Amygdala (tissue), 56 donors: ENCODE measurements at regions not wholly inside any gene's neighbourhood (a gene's known extent, or its start where the extent isn't known, plus 50 kb on each side); places are given as distances from the start of the nearest gene placed in this dataset.
"Not testable (repeated sequence)": the region's sequence is repeated elsewhere in the genome, so short reads cannot be mapped to it uniquely, and the experiment has no call there.

Source experiments
- DNase-seq, 56 donors: peaks; one replicate each; lab custom pipeline; 2025; lab: John Stamatoyannopoulos, UW

DNA sequence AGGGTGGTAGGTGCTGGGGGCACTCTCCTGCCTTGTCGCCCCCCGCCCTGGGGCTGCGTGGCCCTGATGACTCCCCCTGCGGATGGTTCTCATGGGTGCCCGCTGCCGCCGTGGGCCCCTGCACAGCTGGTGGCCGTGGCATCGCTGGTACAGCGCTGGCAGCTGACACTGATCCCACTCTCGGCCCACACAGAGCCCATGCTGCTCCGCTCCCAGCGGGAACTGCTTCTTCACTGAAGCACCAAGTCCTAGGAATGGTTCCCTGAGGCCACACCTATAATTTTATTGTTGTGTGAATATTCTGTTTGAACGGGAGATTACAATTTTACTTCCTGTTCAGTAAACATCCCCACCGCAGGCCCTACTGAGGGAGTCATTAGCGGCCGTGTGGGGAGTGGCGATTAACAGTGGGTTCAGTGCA lies 138.6 kb upstream of the NKX1-1 start:
- no peak for DNase-seq

DNA sequence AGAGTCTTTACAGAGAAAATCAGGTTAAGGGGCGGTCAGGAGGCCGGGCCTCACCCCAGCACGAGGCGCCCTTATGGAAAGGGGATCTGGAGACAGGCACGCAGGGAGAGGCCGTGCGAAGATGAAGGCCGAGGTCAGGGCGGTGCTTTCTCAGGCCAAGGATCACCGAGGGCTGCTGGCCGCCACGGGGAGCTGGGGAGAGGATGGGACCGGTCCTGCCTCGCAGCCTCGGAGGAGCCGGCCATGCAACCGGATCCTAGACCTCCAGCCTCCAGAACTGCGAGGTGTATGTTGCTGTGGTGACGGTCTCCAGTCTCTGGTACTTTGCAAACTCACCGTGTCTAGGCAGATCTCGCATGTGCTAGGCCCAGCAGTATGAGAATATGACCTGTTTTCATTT lies 138.2 kb upstream of the NKX1-1 start:
- DNase-seq = not testable (repeated sequence)

DNA sequence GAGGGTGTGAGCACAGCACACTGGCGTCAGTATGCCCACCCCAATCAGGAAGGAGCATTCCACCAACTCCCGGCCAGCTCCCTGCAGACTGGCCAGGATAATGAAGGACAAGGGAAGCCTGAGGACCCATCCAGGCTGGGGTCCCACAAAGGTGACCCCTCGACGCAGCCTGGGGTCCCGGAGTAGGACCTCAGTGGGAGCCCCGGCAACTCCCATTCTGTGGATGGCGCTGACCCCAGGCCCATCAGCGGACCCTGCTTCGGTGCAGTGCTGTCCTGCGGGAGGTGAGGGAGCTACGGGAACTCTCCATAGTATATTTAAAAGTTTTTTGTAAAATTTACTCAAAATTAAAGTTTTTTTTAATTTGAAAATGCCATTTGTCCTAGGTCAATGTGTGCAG lies 137.7 kb upstream of the NKX1-1 start:
- DNase-seq = no peak

DNA sequence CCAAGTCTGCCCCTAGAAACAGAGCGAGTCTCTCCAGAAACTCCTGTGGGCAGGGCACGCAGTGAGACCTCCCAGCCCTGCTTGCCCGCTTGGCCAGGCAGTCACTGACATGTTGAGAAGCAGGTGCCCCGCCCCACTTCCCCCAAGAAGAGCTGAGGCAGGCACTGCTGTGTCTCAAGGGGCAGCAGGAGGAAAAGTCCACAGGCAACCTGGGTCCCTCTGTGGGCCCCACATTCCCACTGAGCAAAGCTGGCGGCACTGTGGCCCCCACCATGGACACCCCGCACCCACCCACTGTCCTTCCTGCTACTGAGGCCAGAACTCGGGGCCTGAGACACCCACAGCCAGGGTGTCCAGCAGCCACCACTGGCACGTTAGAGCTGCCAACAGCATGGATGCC lies 137.3 kb upstream of the NKX1-1 start:
- DNase-seq = no peak

DNA sequence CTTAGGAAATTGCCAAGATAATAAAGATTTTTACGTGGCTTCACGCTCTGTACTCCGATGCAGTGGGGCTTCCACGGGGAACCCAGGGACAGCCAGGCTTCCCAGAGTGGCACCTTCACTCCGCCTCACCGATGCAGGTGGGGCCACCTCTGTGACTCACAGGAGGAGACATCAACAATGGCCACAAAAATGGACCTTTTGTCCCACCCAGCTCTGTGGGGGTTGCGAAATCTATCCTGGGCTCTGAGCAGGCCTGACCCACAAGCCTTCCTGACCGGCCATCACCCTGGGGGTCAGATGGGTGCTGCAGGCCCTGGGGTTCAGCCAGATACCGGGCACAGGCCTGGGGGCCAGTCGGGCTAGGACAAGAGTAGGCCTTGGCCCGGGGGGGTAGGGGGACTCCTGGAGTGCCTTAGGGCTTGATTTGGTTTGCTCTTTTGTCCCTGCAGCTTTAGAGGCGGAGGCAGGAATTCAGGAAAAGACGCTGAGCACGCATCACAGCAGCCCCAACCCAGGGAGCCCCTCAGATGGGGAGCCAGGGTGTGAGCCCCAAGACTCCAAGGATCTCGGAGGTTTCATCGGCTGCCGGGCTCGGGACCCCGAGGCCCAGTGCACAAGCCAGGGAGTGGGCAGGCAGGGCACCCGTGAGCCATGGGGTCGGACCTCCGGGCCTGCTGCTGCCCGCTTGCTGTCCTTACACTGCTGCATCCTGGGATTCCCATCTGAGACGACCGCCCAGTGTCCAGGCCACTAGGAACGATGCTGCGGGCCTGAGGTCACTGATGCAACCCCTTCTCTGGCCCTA lies 136.5 kb upstream of the NKX1-1 start:
- no peak for DNase-seq

DNA sequence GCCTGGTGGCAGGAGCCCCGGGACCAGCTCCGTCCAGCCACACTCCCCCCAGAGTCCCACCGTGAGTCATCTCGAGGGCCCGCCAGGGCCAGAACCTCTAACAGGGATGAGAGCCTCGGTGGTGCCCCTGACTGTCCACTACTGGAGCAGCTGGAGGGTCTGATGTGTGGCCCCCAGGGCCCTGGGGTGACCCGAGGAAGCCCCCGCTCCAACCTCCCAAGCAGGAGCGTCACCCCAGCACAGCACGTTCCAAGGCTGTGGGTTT lies 135.9 kb upstream of the NKX1-1 start:
- no peak for DNase-seq

DNA sequence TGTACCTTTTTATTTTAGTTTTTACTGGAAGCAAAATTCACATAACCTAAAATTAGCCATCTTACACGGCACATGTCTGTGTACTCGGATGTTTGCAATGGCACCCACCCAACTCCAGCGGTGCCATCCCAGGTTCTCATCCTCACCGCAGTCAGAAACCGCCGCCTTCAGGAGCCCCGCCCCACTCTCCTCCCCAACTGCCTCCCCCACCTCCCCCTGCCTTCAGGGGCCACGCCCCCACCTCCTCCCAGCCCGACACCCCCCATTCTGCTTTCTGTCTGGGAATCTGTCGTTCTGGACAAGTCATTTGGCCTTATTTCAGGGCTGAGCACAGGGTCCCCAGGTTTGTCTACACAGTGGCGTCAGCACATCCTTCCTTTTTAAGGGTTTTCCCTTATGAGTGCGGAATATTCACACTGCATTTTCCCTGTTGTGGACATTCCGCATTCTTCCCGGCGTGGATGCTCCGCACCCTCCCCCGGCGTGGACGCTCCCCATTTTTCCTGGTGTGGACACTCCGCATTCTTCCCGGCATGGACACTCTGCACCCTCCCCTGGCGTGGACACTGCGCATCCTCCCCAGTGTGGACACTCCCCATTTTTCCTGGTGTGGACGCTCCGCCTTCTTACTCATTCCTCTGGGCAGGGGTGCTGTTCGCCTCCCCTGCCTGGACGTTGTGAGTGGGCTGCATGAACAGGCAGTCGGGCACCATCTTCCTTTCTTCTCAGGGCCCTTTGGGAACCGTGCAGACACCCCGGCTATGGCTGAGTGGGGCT lies 135.4 kb upstream of the NKX1-1 start:
- DNase-seq = no peak

DNA sequence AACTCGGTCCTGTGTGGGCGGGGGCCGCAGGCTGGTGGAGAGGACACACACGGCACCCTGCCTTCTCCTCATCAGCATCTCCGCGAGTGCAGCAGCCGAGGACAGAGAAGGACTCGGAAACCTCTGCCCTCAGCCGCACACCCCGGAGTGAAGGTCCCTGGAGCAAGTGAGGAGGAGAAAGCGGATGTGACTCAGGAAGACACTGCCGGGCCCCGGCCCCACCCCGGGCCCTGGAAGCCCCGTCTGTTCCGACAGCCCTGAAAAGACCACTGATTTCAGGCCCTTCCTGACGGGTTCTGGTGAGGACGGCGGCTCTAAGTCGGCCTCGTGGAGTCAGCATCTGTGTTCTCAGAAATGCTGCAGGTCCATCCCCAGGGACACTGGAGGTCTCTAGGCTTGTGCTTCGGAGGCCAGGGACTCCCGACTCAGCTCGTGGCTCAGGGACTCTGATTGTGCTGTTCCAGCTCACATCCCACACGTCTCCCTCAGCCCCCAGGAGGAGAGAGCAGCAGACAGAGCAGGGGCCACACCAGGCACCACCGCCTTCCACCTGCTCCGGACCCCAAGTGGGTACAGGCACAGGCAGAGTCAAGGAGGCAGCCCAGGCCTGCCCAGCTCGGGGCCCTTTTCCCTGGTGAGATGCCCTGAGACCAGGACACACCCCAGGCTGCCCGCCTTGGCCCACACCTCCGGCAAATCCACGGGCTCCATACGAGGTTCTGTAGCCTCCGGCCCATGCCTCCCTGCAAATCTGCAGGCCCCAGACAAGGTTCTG lies 134.5 kb upstream of the NKX1-1 start:
- no peak for DNase-seq

DNA sequence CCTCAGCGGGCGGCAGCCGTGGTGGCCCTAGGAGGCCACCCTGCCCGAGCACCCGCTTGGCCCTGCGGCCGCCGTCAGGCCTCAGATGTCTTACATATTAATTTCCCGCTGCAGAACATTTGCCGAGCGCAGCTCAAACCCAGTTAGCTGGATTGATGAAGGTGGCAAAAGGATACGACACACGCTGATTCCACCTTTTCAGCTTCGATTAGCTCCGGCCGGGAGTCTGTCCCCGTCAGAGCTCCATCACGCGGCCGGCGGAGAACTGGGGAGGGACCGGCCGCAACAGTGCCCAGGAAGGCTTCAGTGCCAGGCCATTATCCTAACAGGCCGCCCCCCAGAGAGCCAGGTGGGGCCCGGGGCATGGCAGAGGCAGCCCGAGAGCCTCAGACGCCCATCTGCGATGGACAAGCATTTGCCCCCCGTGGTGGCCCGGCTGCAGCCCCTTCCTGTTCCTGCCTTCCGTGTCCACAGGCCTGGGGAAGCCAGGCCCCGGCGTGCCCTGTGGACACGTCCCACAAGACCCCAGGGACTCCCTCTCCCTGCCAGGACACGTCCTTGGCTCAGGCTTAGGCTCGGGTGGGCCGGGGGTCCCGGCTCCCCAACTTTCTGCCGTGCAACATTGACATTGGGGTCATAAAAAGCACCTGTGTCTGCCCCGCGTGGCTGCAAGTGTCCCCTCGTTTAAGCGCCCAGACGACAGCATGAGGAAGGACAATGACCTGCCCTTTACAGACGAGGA lies 133.8 kb upstream of the NKX1-1 start:
- DNase-seq = no peak

DNA sequence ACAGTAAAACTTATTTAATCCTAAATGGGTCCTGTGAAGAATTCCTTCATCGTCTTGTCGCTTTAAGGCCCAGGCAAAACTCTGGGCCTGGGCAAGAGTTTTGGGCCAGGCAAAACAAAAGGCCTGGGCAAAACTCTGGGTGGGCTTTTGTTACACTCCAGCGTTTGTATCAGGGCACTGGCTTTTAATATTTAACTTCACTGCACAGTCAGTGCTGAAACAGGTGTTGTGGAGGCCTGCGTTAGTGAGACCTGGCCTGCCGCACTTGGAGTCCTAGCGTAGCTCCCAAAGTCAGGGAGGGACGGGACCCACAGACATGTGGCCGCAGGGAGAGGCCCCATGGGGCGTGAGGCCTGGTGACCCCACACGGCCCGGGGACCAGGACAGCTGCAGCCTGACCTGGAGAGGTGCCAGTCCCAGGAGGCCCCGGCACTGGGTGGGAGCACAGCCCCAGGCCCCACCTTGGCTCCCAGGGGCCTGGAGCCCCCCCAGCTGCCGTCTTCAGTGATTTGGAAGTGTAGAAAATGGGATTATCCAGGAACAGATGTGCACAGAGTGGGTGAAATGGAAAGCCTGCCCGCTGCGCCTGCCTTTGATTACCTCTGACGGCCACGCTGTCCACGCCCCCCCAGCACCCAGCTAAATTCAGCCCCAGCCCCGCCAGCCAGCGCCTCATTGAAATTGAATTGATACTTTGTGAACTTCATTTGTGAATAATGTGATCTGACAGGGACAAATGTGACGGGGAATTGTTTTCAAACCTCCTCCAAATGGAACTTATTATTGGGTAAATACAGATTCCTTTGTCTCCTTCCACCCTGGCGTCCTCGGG lies 132.9 kb upstream of the NKX1-1 start:
- no peak for DNase-seq

DNA sequence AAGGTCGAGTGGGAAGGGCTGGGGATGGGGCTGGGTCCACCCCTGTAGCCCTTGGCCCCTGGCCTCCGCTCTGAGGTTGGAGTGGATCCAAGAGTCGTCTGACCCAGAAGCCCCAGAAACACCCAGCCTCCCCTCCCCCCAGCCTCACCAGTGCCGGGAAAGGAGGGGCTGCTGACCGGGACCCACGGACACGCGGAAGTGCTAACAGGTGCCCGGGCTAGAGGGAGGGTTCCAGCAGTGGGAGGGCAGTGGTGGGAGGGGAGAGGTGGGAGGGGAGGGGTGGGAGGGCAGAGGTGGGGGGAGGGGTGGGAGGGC lies 131.8 kb upstream of the NKX1-1 start:
- no peak for DNase-seq

DNA sequence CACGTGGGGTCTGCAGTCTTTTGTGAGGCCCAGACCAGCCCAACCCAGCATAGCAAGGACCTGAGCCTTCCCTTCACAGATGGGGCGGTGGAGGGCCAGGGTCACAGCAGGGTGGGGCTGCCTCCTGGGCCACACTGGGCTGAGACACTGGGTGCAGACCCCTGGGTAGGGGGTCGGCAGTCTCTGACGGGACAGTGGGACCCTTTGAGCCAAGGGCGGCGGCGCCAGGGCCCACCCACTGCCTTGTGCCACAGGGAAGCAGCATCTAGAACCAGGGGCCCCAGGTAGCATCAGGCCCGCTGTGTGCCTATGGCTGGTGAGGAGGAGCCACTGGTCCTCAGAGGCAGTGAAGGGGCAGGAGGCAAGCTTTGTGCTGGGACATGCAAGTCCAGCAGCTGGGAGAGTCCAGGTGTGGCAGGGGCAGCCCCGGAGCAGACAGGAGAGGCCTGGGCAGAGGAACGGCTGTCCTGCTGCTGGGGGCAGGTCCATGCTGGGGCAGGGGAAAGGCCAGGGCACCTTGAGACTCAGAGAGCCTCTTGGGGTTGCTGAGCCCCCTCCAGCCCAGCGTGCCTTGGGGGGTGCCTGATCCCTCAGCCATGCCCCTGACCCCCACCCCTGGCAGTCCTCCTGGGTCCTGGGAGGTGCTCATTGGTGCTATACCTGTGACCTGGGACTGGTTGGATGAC lies 131.3 kb upstream of the NKX1-1 start:
- no peak for DNase-seq

DNA sequence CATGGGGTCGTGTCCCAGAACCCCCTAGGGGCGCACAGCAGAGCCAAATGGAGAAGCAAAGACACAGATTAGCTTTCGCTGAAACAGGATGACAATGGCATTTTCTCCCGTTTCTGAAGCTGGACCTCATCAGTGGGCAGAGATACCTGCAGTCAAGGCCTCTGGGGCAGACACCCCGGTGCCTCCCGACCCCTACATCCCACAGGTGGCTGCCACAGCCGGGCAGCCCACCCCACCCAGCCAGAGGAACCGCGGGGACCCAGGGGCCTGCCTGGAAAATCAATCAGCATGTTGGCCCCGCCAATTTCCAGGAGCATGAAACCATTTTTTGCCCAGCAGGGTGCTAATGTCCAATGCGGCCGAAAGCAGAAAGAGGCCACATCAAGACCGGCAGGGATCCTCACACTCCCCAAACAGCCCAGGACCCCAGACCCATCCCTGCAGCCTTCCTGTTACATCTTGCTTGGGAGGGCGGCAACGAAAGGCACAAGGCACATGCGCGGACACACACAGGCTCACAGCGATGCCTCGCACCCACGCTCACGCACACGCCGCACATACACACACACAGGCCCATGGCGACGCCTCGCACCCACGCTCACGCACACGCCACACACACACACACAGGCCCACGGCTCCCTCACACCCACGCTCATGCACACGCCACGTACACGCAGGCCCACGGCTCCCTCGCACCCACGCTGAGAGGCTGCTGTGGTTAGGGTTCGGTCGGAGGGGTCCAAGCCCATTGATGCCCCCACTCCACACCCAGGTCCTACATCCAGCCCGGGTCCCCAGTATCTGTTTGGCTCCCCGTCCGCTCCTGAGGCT lies 130.6 kb upstream of the NKX1-1 start:
- no peak for DNase-seq

DNA sequence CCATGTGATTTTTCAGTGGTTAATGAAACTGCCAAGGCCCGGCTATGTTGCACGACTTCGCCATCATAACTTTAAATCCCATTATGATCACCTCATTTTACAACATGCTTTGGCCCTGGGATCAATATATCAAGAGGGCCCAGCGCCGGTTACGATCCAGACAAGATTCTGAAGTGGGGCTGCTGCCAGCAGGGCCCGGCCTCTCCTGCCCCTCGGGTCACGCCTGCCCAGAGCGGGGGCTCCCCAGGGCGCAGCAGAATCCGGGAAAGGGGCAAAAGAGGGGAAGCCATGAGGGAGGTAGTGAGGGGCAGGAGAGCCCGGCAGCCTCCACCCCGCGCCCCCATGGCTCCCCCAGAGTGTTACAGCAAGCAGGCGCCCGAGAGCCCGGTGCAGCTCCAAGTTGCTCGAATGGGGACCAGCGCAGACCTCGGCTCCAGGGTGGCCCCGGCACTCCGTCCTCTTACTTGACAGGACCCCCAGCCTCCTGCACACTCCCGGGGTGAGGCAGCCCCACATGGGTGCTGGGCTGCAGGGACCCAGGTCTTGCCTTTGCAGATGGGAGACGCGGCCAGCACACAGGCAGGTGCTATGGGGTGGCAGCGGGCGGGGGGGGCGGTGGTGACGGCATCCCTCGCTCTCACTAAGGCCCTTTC lies 129.8 kb upstream of the NKX1-1 start:
- DNase-seq = no peak

DNA sequence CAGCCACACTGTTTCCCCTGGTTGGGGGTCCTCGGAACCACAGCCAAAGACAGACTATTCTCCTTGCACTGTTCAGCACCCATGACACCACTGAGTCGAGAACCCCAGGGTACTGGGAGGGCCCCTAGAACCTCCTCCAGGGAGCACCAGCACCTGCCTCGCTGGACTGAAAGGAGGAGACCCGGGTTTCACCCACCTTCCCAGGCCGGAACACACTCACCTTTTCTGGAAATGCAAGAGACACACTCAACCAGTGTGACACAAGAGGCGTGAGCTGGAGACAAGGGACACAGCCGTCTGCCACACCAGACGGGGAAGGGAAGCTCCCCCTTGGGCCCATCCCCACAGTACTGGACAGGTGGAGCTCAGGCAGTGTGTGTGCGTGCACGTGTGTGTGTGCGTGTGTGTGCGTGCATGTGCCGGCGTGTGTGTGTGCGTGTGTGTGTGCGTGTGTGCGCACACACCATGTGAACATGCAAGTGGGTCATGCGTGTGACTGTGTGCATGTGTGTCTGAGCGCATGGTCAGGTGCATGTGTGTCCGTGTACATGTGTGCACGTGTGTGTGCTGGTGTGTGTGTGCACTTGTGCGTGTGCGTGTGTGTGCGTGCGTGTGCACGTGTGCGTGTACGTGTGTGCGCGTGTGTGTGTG lies 128.8 kb upstream of the NKX1-1 start:
- no peak for DNase-seq

DNA sequence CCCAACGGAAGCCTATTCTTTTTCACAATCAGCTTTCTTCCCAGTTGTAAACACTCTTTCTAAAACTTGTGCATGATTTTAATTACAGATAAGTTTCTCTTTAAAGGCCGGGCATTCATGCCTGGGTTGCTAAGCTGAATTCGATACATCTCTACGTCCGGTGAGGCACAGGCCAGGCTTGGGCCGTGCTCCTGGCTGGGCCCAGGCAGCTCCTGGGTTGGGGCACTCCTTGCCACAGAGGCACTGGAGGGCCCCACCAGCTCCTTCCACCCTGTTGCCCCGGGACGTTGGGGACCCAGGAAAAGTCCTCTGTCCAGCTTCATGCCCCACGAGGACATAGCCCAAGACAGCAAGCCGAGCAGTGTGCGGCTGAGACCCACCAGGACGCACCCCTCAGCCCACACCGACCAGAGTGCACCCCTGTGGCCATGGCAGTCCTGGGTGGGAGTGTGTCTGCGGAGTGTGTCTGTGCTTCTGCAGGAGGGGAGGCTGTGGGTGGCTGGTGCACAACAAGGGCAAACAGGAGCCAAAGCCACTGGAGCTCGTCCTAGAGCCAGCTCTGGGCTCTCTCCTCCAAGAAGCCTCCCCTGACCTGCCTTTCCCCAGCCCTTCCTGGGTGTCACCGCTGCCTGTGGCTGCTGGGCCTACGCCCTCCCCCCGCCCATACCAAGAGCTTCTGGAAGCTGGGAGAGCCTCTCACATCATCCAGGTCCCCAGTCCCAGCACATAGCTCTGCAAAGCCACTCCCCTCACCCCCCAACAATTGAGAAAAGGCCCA lies 128.0 kb upstream of the NKX1-1 start:
- DNase-seq = no peak
